Panc1 (cell line): ENCODE measurements at regions not wholly inside any gene's neighbourhood (a gene's known extent, or its start where the extent isn't known, plus 50 kb on each side); places are given as distances from the start of the nearest gene placed in this dataset.

Experiments used
- ATAC-seq: fragments of 200-7000 bp; cut with Tn5 transposase; 2 replicates; pipeline ENCODE4 v1.9.1; 2020; ENCODE audit warnings: mild to moderate bottlenecking, moderate library complexity
- BruUV-seq: library from RNA; stranded (reverse); fragments of 400-500 nt; replicated peaks from 2 replicates; lab custom pipeline; 2021; lab: Mats Ljungman, UMichigan
- CTCF ChIA-PET: fragments of 300-600 bp; sonication (Branson Sonifier 250); formaldehyde crosslinking; loops from one replicate; lab custom pipeline; 2022; ENCODE audit warnings: antibody characterized with exemption; lab: Charles Lee
- POLR2A ChIA-PET: fragments of 300-600 bp; sonication (Branson Sonifier 250); formaldehyde crosslinking; loops from one replicate; lab custom pipeline; 2022; ENCODE audit warnings: antibody characterized with exemption; lab: Charles Lee
- DNase-seq: peaks from one replicate; pipeline ENCODE4 v3.0.0-alpha.2; 2010; ENCODE audit warnings: low read depth, low spot score
- H3K27ac ChIP-seq: 2 replicates; pipeline ENCODE4 v1.5.1; 2011; ENCODE audit warnings: mild to moderate bottlenecking, low read length, inconsistent platforms
- H3K27me3 ChIP-seq: fragments of 200-500 bp; sonication (Bioruptor generic); 2 replicates; pipeline ENCODE4 v1.6.0; 2014; ENCODE audit warnings: low read length, inconsistent platforms; ENCODE audit not compliant: control insufficient read depth, insufficient read depth
- H3K36me3 ChIP-seq: fragments of 200-500 bp; sonication (Bioruptor generic); 2 replicates; pipeline ENCODE4 v1.5.1; 2014; ENCODE audit warnings: inconsistent platforms, mild to moderate bottlenecking, low read length, moderate library complexity; ENCODE audit not compliant: control insufficient read depth, insufficient read depth
- H3K4me1 ChIP-seq: 2 replicates; pipeline ENCODE4 v1.5.1; 2011; ENCODE audit warnings: inconsistent platforms, mild to moderate bottlenecking, low read length, moderate library complexity; ENCODE audit not compliant: control insufficient read depth, insufficient read depth
- H3K4me3 ChIP-seq, 2 experiments: 2 replicates each; pipeline ENCODE4 v1.5.1; 2011 to 2012; ENCODE audit warnings: low read depth in 2 of 2, low read length in 2 of 2, mild to moderate bottlenecking in 2 of 2, inconsistent platforms in 1 of 2, moderate library complexity in 1 of 2
- H3K9me3 ChIP-seq: fragments of 200-500 bp; sonication (Bioruptor generic); 2 replicates; pipeline ENCODE4 v1.5.1; 2014; ENCODE audit warnings: low read depth, mild to moderate bottlenecking, inconsistent platforms, low read length, moderate library complexity; ENCODE audit not compliant: control insufficient read depth, insufficient read depth
- CTCF ChIP-seq: fragments of 450-650 bp; IDR thresholded peaks from 2 replicates; pipeline ENCODE4 v1.5.1; 2017; ENCODE audit warnings: mild to moderate bottlenecking
- POLR2AphosphoS5 ChIP-seq: IDR thresholded peaks from 2 replicates; pipeline ENCODE4 v1.6.1; 2012; ENCODE audit warnings: mild to moderate bottlenecking, low read depth, low read length, moderate library complexity
- REST ChIP-seq, 2 experiments: IDR thresholded peaks; 2 replicates each; pipeline ENCODE4 v1.6.1; 2011 to 2012; ENCODE audit warnings: low read depth in 2 of 2, control low read depth in 1 of 2, low read length in 1 of 2, mild to moderate bottlenecking in 1 of 2, moderate library complexity in 1 of 2; ENCODE audit not compliant: insufficient read depth in 1 of 2
- SIN3A ChIP-seq: IDR thresholded peaks from 2 replicates; pipeline ENCODE4 v1.6.1; 2012; ENCODE audit warnings: low read depth, mild to moderate bottlenecking, low read length, moderate library complexity, borderline replicate concordance; ENCODE audit not compliant: insufficient read depth
- TCF7L2 ChIP-seq: IDR thresholded peaks from 2 replicates; pipeline ENCODE4 v1.6.1; 2011; ENCODE audit warnings: mild to moderate bottlenecking, low read depth, low read length, inconsistent platforms
- in situ Hi-C: cut with HindIII; loops from 2 replicates; pipeline ENCODE4 v1.10.0; 2016; ENCODE audit warnings: low sequenced_read_pairs, low pct_unique_long_range_greater_than_20kb
- intact Hi-C: fragments of 100-400 bp; cut with micrococcal nuclease; formaldehyde crosslinking; loops from one replicate; pipeline ENCODE4 v1.10.0; 2022; ENCODE audit not compliant: unreplicated experiment

- H3K4me1 ChIP-seq: no peaks in the 10 kb centered on the region
- intact Hi-C loops (no loop called here), in situ Hi-C loops (no loop called here)
- H3K27me3 ChIP-seq: peaks cover under 1% of the 10 kb centered on the region; the same call in 1 of the 2 replicates
- ChIA-PET CTCF (no interaction called here), POLR2A (no interaction called here)
- ATAC-seq (no peak), DNase-seq (no peak)
- H3K27ac ChIP-seq: no peak overlapping the region
- H3K9me3 ChIP-seq: no peaks in the 10 kb centered on the region
- no peak overlapping the region for H3K4me3 ChIP-seq
- H3K36me3 ChIP-seq: no peaks in the 10 kb centered on the region
- BruUV-seq: no TSS peak
- no peak for TF ChIP-seq SIN3A
- TF ChIP-seq REST (IDR thresholded peaks at IDR 0.05; ENCODE audit: insufficient read depth in 1 of 2, low read depth in 2 of 2, low read length in 1 of 2): no peak
- TF ChIP-seq TCF7L2: no peak
- no peak for TF ChIP-seq POLR2AphosphoS5
- TF ChIP-seq CTCF: no peak
These were observed 338.6 kb upstream of the NFE2L3 start for GRCh38 chr7:25813381-25813780.

- Histone ChIP-seq H3K36me3 (no peaks in the 10 kb centered on the region), H3K27me3 (no peaks in the 10 kb centered on the region), H3K4me1 (no peaks in the 10 kb centered on the region), H3K4me3 (no peak overlapping the region), H3K27ac (no peak overlapping the region), H3K9me3 (no peaks in the 10 kb centered on the region)
- no peak for DNase-seq
- no TSS peak for BruUV-seq
- CTCF ChIA-PET: no interaction called here
- POLR2A ChIA-PET: no interaction called here
- intact Hi-C loops: no loop called here
- in situ Hi-C loops: no loop called here
- TF ChIP-seq POLR2AphosphoS5 (no peak), CTCF (no peak), TCF7L2 (no peak), SIN3A (no peak), REST (IDR thresholded peaks at IDR 0.05; ENCODE audit: insufficient read depth in 1 of 2, low read depth in 2 of 2, low read length in 1 of 2) (no peak)
- no peak for ATAC-seq
These were observed 336.3 kb upstream of the NFE2L3 start for GRCh38 chr7:25815711-25816110.
